DND-41 (cell line): ENCODE measurements at regions not wholly inside any gene's neighbourhood (a gene's known extent, or its start where the extent isn't known, plus 50 kb on each side); places are given as distances from the start of the nearest gene placed in this dataset.

Experiments used
- ATAC-seq: fragments of 200-7000 bp; cut with Tn5 transposase; 3 replicates; pipeline ENCODE4 v1.9.1; 2021; ENCODE audit warnings: low read depth; ENCODE audit not compliant: insufficient read depth
- DNase-seq: peaks from one replicate; pipeline ENCODE4 v3.0.0-alpha.2; 2020
- H2AFZ ChIP-seq: 2 replicates; pipeline ENCODE4 v1.6.0; 2012; ENCODE audit warnings: low read depth, low read length
- H3K27ac ChIP-seq: 2 replicates; pipeline ENCODE4 v1.5.1; 2012; ENCODE audit warnings: low read length, inconsistent platforms
- H3K27me3 ChIP-seq: fragments of 200-600 bp; sonication (generic); 2 replicates; pipeline ENCODE4 v1.6.0; 2012; ENCODE audit warnings: low read length, mild to moderate bottlenecking, inconsistent platforms; ENCODE audit not compliant: insufficient read depth, poor library complexity
- H3K36me3 ChIP-seq: 2 replicates; pipeline ENCODE4 v1.5.1; 2012; ENCODE audit warnings: low read length, inconsistent platforms; ENCODE audit not compliant: insufficient read depth
- H3K4me1 ChIP-seq: 2 replicates; pipeline ENCODE4 v1.5.1; 2012; ENCODE audit warnings: mild to moderate bottlenecking, low read length; ENCODE audit not compliant: insufficient read depth
- H3K4me2 ChIP-seq: 2 replicates; pipeline ENCODE4 v1.6.0; 2012; ENCODE audit warnings: mild to moderate bottlenecking, moderate library complexity, low read length, inconsistent platforms; ENCODE audit not compliant: insufficient read depth
- H3K4me3 ChIP-seq, 2 experiments: fragments of 200-600 bp in 1 of 2; shearing (Covaris generic) in 1 of 2; 2 replicates each; pipeline ENCODE4 v1.5.1; 2012 to 2016; ENCODE audit warnings: inconsistent platforms in 2 of 2, low read length in 2 of 2, mild to moderate bottlenecking in 2 of 2, low read depth in 1 of 2, moderate library complexity in 1 of 2
- H3K79me2 ChIP-seq: 2 replicates; pipeline ENCODE4 v1.6.0; 2012; ENCODE audit warnings: low read length, inconsistent platforms; ENCODE audit not compliant: insufficient read depth
- H3K9ac ChIP-seq: 2 replicates; pipeline ENCODE4 v1.6.0; 2012; ENCODE audit warnings: low read depth, mild to moderate bottlenecking, inconsistent platforms, low read length, moderate library complexity
- H3K9me3 ChIP-seq: 2 replicates; pipeline ENCODE4 v1.5.1; 2012; ENCODE audit warnings: low read length, moderate library complexity, mild to moderate bottlenecking, inconsistent platforms; ENCODE audit not compliant: insufficient read depth, severe bottlenecking
- H4K20me1 ChIP-seq: 2 replicates; pipeline ENCODE4 v1.6.0; 2012; ENCODE audit warnings: low read length; ENCODE audit not compliant: insufficient read depth
- CTCF ChIP-seq: IDR thresholded peaks from 2 replicates; pipeline ENCODE4 v1.5.1; 2012; ENCODE audit warnings: borderline replicate concordance, low read length, moderate library complexity, mild to moderate bottlenecking; ENCODE audit not compliant: poor library complexity, severe bottlenecking; ENCODE audit errors: extremely low read depth
- EZH2 ChIP-seq: IDR thresholded peaks from 3 replicates; pipeline ENCODE4 v1.6.1; 2012; ENCODE audit warnings: borderline replicate concordance, low read depth, mild to moderate bottlenecking, moderate library complexity, low read length, inconsistent platforms; ENCODE audit not compliant: severe bottlenecking

GRCh38 chr16:54873071-54873470 is 57.6 kb upstream of the IRX5 start:
- TF ChIP-seq CTCF (no peak), EZH2 (no peak)
- Histone ChIP-seq H3K4me2 (no peak overlapping the region), H3K9me3 (peaks cover 3% of the 10 kb centered on the region), H4K20me1 (no peaks in the 10 kb centered on the region), H3K36me3 (no peaks in the 10 kb centered on the region), H3K27ac (no peak overlapping the region), H3K27me3 (no peaks in the 10 kb centered on the region), H3K79me2 (no peaks in the 10 kb centered on the region), H3K9ac (no peak overlapping the region), H3K4me3 (no peak overlapping the region), H3K4me1 (peaks cover 9% of the 10 kb centered on the region), H2AFZ (no peak overlapping the region)
- DNase-seq: no peak
- ATAC-seq: no peak

- Histone ChIP-seq H3K79me2 (no peaks in the 10 kb centered on the region), H3K4me1 (0 out of 2 replicates have a peak, but pooled peaks cover under 1% of the 10 kb centered on the region), H3K27me3 (no peaks in the 10 kb centered on the region), H4K20me1 (no peaks in the 10 kb centered on the region), H3K9ac (no peak overlapping the region), H3K36me3 (no peaks in the 10 kb centered on the region), H3K27ac (no peak overlapping the region), H3K4me3 (no peak overlapping the region), H3K4me2 (no peak overlapping the region), H2AFZ (no peak overlapping the region), H3K9me3 (peaks cover 3% of the 10 kb centered on the region)
- DNase-seq (no peak), ATAC-seq (no peak)
- TF ChIP-seq CTCF (no peak), EZH2 (no peak)
Measured at GRCh38 chr16:54870151-54870550, 60.5 kb upstream of the IRX5 start.

- TF ChIP-seq CTCF: no peak
- Histone ChIP-seq H3K79me2 (no peaks in the 10 kb centered on the region), H3K36me3 (no peaks in the 10 kb centered on the region), H3K9ac (no peak overlapping the region), H4K20me1 (no peaks in the 10 kb centered on the region), H3K27me3 (no peaks in the 10 kb centered on the region), H3K4me3 (no peak overlapping the region), H3K27ac (no peak overlapping the region), H3K4me1 (no peaks in the 10 kb centered on the region), H3K4me2 (no peak overlapping the region), H2AFZ (no peak overlapping the region), H3K9me3 (peaks cover 3% of the 10 kb centered on the region)
- ATAC-seq: no peak
- no peak for DNase-seq
Measured at GRCh38 chr16:54867302-54867832, 63.3 kb upstream of the IRX5 start.

- Histone ChIP-seq H3K4me3 (no peak overlapping the region), H4K20me1 (no peaks in the 10 kb centered on the region), H3K27ac (no peak overlapping the region), H3K4me1 (no peaks in the 10 kb centered on the region), H3K79me2 (no peaks in the 10 kb centered on the region), H3K9ac (no peak overlapping the region), H3K9me3 (no peaks in the 10 kb centered on the region), H3K4me2 (no peak overlapping the region), H3K36me3 (no peaks in the 10 kb centered on the region), H3K27me3 (no peaks in the 10 kb centered on the region), H2AFZ (no peak overlapping the region)
- DNase-seq: no peak
- no peak for ATAC-seq
- TF ChIP-seq EZH2 (no peak), CTCF (no peak)
Measured at GRCh38 chr16:54862529-54862928, 68.1 kb upstream of the IRX5 start.
